ENCODE measurements at regions not wholly inside any gene's neighbourhood (a gene's known extent, or its start where the extent isn't known, plus 50 kb on each side); places are given as distances from the start of the nearest gene placed in this dataset.
"Not testable (repeated sequence)": the region's sequence is repeated elsewhere in the genome, so short reads cannot be mapped to it uniquely, and the experiment has no call there.

- DNase-seq = no peak
Measured at GRCh38 chr15:38992506-38992905, 427.9 kb upstream of the RASGRP1 start.

- DNase-seq = no peak
Measured at GRCh38 chr15:38992930-38993329, 428.3 kb upstream of the RASGRP1 start.

- no peak for DNase-seq
Measured at GRCh38 chr15:38994310-38994709, 429.7 kb upstream of the RASGRP1 start.

- no peak for DNase-seq
Measured at GRCh38 chr15:38996111-38996631, 431.6 kb upstream of the RASGRP1 start.

- no peak for DNase-seq
Measured at GRCh38 chr15:38997841-38998240, 433.2 kb upstream of the RASGRP1 start.

GRCh38 chr15:39000008-39000734, 435.6 kb upstream of the RASGRP1 start:
- DNase-seq = no peak

GRCh38 chr15:39009740-39010139, 445.1 kb upstream of the RASGRP1 start:
- DNase-seq = no peak

GRCh38 chr15:39011066-39011465, 446.5 kb upstream of the RASGRP1 start:
- DNase-seq = not testable (repeated sequence)

- no peak for DNase-seq
Measured at GRCh38 chr15:39013262-39013661, 448.6 kb upstream of the RASGRP1 start.

GRCh38 chr15:39014682-39015081, 450.1 kb upstream of the RASGRP1 start:
- no peak for DNase-seq

GRCh38 chr15:39016706-39017105, 452.1 kb upstream of the RASGRP1 start:
- no peak for DNase-seq

GRCh38 chr15:39018966-39019365, 454.4 kb upstream of the RASGRP1 start:
- no peak for DNase-seq

- no peak for DNase-seq
Measured at GRCh38 chr15:39021341-39021740, 456.7 kb upstream of the RASGRP1 start.

GRCh38 chr15:39022532-39023305, 458.1 kb upstream of the RASGRP1 start:
- no peak for DNase-seq

- DNase-seq = no peak
Measured at GRCh38 chr15:39025321-39025720, 460.7 kb upstream of the RASGRP1 start.

GRCh38 chr15:39025881-39026280, 461.3 kb upstream of the RASGRP1 start:
- DNase-seq = no peak

GRCh38 chr15:39028069-39028468, 463.5 kb upstream of the RASGRP1 start:
- DNase-seq = no peak

- no peak for DNase-seq
Measured at GRCh38 chr15:39029741-39030140, 465.1 kb upstream of the RASGRP1 start.

GRCh38 chr15:39030291-39031070, 465.9 kb upstream of the RASGRP1 start:
- DNase-seq = no peak

- no peak for DNase-seq
Measured at GRCh38 chr15:39031596-39031995, 467.0 kb upstream of the RASGRP1 start.

- no peak for DNase-seq
Measured at GRCh38 chr15:39034816-39035215, 470.2 kb upstream of the RASGRP1 start.

- DNase-seq = not testable (repeated sequence)
Measured at GRCh38 chr15:39037611-39038010, 473.0 kb upstream of the RASGRP1 start.

- DNase-seq = no peak
Measured at GRCh38 chr15:39040861-39041260, 476.2 kb upstream of the RASGRP1 start.
